Fibroblast of skin of left quadriceps (primary cell): ENCODE measurements at regions not wholly inside any gene's neighbourhood (a gene's known extent, or its start where the extent isn't known, plus 50 kb on each side); places are given as distances from the start of the nearest gene placed in this dataset.
"Not testable (repeated sequence)": the region's sequence is repeated elsewhere in the genome, so short reads cannot be mapped to it uniquely, and the experiment has no call there.

Experiments
- DNase-seq, 2 experiments: peaks; one replicate each; pipeline ENCODE4 v3.0.0-alpha.2; 2013; ENCODE audit warnings: low read depth in 2 of 2

DNA sequence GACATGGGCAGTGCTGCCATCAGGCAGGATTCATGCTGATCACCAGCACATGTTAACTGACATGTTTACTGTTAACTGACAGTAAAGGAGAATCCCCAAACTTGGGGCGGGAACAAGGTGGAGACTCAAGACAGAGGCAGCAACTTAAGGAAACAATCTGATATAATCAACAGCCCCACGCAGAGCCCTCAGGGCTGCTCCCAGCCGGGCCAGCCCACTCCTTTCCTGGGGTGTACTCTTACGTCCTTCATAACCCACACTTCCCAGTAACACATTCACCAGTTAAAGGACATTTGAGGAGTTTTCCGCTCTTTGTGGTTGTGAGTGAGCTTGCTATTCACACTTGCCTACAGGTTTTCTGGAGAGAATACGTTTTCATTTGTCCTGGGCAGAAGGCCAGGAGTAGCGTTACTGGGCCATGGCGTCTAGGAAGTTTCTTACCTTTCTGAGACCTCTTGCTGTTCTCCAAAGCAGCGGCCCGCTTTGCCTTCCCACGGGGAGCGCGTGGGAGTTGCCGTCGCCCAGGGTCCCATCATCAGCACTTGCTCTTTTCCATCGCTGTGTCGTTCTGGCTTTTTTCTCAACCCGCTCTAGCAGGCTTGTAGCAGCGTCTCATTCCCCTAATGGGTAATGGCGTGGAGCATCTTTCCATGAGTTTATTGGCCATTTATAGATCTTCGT is 56.4 kb downstream of the FOXF2 start:
- DNase-seq, result no peak

DNA sequence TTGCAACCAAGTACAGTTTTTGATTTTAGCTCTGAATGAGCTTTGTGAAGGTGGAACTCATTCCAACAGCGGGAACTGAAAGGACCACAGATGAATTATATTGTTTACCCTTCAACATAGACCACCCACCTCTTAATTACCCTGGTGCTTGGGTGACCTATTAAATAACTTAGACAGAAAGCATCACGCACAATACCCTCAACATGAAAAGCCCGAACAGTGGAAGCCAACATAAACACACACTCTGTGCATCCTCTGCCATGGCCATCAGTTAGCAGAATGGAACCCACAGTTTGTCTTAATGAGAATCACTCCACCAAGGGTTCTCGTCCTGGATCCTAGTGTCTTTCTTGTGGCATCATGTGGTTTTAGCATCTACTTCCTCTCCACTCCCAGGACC is 60.5 kb downstream of the FOXF2 start:
- no peak for DNase-seq

DNA sequence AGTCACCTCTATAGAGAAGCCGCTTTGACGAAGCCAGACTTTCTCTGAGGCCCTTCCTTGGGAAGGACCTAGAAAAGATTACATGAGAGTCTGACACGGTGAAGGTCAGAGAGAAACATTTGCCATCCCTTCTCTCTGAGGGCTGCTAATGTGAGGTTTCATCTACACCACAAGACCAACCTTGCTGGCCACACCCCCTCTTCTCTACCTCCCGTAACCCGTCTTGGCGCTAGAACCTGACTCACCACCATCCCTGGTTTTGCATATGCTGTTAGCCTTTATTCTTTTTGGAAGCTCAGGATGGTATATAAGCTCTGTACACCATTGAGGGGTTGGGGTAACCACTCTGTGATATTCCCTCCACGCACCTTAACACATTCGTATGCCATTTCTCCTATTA is 63.6 kb downstream of the FOXF2 start:
- DNase-seq, result no peak

DNA sequence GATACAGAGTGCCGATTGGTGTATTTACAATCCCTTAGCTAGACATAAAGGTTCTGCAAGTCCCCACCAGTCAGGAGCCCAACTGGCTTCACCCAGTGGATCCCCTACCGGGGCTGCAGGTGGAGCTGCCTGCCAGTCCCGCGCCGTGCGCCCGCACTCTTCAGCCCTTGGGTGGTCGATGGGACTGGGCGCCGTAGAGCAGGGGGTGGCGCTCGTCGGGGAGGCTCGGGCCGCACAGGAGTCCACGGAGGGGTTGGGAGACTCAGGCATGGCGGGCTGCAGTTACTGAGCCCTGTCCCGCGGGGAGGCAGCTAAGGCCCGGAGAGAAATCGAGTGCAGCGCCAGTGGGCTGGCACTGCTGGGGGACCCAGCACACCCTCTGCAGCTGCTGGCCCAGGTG is 67.4 kb downstream of the FOXF2 start:
- not testable (repeated sequence) for DNase-seq

DNA sequence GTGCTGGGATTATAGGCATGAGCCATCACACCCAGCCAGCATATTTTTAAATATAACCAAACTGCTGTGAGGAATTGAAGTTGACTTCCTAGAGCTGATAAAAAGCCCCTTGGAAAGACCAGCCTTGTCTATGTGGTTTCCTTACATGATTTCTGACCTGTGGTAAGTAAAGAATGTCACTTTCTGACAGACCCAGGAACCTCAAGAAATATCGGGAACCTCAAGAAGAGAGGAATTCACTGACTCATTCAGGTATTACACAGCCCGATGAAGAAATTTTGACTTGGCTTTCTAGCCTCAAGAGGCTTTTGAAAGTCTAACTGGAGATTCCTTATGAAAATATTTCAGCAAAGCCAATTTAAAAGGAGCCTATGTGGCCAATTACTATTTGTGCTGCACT is 71.8 kb downstream of the FOXF2 start:
- peak in 1 of 2 experiments; percentile 49 for DNase-seq

DNA sequence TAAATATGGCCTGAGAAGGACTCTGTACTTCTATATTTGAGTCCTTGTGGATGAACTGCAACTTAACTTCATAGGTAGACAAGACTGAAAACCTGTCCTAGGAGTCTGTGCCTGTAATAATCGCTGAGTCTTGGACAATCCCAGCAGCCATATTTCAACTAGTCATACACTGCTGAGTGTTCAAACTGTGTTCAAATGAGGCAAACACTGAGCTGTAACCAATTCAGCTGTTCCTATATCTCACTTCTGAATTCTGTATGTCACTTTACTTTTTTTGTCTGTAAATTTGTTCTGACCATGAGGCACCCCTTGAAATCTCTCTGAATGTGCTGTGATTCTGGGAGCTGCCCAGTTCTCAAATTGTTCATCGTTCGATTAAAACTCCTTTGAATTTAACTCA is 72.4 kb downstream of the FOXF2 start:
- DNase-seq, result no peak

DNA sequence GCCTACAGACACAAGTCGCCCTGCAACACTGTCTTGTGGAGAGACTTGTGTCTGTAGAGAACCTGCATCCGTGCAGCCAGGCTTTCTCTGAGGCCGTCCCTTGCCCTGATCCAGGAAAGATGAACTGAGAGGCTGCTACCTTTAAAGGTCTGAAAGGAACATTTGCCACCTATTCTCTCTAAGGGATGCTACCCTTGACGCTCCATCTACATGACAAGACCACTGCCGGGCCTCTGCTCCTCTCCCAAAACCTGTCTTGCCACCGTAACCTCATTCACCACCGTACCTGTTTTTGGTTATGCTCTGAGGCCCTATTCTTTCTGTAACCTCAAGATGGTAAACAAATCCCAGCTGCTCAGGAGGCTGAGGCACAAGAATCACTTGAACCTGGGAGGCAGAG is 73.9 kb downstream of the FOXF2 start:
- DNase-seq, result no peak

DNA sequence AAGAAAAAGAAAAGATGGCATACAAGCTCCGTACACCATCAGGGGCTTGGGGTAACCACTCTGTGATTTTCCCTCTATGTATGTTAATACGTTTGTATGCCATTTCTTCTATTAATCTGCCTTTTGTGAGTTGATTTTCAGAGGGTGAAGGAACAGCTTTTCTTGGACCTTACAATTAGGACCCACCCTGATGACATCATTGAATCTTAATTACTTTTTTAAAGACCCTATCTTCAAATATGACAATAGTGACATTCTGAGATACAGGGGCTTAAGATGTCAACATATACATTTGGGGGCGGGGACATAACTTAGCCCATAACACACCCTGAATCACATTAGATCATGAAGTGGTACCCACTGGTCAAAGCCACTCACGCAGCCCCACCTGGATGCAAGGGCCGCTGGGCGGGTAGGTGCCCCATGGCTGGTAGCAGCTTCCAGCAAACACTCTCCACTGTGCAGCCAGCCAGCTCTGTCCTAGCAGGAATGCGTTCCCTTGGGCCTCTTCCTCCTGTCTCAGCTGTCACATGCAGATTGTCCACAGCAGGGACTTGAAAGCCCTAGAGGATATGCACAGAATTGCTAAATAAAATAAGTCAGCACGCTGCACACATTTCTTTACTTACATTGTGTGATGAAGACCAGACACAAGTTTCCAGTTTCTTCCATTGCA is 74.5 kb downstream of the FOXF2 start:
- DNase-seq, result no peak

DNA sequence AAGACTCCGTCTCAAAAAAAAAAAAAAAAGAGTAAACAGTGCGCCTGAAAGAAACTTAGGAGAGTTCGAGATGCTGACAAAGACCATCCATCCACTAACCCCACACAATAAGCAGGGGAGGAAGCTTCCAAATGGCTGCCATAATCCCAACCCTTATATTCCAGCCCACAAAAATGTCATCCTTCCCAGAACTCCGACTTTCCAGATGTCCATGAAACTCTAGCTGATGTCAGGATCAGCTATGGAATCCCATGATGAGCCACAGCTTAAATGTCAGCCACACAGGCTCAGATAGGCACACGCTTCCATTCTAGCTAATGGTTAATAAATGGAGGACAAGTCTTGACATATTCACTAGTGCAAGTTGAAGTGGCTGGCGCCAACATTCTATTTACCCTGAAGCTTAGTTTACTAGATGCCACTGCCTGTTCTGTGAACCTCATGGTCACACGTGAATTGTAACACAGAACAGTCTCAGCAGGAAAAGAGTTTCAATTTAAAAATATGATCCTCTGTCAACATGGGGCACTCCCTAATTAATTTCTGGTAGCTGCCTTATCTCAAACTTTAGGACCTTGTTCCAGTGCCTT is 75.5 kb downstream of the FOXF2 start:
- DNase-seq, result peak in 1 of 2 experiments; percentile 8

DNA sequence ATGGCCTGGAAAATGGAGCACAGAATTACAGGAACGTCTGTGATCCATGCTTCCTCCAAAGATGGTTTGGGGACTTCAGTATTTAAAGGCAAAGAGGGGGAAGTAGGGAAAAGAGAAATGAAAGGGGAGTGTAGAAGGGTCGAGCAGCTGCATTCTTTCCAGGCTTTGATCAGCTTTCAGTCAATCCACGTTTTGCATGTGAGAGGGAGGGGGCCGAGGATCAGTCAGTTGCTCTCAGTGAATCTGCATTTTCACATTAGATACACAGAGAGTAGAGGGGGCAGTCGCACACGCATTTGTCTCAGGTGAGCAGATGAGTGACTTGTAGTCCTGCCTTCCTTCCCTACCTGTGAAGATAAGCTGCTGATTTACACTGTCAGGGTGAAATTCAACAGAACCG is 78.8 kb downstream of the FOXF2 start:
- DNase-seq, result no peak

DNA sequence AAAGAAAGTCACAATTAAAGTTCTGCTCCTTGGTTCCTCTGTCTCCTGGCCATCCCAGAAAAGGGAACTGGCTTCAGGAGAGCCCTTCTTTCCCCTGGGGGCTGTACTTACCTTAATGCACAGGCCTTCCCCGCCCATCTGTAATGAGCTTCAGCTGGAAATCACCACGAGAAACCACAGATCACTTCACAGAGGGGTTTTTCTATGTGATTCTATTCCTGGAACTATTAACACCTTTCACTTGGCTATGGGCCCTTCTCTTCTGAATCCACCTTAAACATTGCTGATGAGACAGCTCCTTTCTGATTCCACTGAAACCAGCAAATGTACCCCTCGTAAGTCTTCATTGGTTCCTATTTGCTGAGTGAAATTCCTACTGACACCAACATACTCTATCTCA is 80.7 kb downstream of the FOXF2 start:
- DNase-seq, result no peak

DNA sequence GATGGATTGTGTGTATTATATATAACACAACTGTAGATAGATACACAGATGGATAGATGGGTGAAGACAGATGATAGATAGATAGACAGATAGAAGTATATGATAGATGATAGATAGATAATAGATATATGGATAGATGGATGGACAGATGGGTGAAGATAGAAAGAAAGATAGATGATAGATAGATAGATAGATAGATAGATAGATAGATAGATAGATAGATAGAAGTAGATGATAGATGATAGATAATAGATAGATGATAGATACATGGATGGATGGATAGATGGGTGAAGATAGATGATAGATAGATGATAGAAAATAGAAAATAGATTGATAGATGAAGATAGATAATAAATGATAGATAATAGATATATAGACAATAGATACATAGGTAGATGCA is 83.3 kb downstream of the FOXF2 start:
- DNase-seq, result no peak

DNA sequence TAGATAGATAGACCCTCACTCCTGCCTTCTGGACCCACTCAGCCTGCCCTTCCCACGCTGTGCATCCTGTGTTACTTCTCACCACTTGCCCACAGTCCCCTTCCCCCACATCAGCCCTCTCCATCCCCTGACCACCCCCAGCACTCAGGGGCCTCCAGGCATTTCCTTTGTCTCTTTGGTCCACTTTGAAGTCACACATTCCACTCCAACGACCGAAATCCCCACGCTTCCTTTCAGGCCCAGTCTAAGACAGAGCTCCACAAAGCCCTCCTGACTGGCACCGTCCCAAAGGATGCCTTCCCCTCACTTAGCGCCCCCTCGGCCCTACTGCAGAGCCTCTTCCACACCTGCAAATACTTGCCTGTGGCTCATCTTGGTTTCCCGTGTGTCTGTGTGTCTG is 83.8 kb downstream of the FOXF2 start:
- no peak for DNase-seq

DNA sequence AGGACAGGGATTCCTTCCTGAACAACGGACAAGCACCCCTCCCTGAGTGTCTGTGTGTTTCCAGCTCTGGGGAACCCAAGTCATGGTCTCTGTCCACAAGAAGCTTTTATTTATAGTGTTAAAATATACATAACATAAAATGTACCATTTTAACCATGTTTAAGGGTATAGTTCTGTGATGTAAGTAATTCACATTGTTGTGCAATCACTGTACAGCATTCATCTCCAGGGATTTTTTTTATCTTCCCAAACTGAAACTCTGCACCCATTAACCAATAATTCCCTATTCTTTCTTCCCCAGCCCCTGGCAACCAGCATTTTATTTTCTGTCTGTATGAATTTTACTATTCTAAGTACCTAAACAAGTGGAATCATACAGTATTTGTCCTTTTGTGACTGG is 84.2 kb downstream of the FOXF2 start:
- DNase-seq, result no peak

DNA sequence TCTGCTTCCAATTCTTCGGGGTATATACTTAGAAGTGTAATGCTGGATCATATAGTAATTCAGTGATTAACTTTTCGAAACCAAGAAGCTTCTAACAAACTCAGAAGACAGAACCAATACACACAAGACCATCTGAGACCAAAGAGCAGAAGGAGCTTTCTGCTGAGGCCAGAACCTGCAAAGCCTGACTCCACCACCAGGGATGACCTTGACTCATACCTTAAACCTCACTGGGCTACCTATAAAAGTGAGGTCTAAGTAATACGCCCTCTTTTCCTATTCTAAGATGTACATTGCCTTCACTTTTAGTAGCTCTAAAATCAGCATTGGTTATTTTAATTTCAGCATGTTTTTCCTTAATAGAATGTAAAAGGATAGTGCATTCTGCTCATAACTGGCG is 84.8 kb downstream of the FOXF2 start:
- DNase-seq, result no peak

DNA sequence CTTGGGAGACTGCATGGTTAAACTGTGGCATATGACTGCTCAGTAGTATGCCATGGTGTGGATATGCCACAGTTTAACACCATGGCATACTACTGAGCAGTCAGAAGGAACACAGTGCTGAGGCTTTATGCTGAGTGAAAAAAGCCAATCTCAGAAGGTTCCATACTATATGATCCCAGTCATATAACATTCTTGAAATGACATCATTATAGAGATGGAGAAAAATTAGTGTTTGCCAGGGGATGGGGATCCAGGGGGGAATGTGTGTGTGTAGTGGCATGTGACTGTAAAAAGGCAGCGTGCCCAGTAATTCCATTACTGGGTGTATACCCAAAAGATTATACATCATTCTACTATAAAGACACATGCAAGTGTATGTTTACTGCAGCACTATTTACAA is 85.8 kb downstream of the FOXF2 start:
- no peak for DNase-seq

DNA sequence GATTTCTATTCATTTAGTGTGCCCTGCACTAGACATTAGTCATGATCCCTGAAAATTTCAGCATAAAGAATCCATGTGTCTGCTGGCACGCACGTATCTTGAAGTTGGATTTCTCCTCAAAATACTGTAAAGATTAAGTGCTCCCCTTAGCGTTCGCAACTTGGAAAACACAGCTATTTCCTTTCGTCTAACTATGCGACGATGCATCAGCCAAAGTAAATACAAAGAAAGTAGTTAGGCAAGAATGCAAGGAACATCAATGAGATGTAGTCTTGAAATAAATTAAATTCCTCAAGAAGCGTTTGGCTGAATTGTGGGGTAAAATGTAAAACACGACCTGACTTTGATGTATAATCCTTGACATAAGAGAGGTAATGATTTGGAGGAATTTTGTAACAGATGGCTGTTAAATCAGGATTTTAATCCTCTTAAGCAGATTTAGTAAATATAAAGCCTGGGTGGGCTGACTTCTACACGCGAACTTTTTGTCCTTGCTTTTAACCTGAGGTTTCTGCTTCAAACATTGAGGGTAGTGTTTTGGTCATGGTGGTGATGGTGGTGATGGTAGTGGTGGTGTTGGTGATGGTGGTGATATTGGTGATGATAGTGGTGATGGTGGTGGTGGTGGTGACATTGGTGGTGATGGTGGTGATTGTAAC is 88.2 kb downstream of the FOXF2 start:
- DNase-seq, result peak; percentile 39 to 40

DNA sequence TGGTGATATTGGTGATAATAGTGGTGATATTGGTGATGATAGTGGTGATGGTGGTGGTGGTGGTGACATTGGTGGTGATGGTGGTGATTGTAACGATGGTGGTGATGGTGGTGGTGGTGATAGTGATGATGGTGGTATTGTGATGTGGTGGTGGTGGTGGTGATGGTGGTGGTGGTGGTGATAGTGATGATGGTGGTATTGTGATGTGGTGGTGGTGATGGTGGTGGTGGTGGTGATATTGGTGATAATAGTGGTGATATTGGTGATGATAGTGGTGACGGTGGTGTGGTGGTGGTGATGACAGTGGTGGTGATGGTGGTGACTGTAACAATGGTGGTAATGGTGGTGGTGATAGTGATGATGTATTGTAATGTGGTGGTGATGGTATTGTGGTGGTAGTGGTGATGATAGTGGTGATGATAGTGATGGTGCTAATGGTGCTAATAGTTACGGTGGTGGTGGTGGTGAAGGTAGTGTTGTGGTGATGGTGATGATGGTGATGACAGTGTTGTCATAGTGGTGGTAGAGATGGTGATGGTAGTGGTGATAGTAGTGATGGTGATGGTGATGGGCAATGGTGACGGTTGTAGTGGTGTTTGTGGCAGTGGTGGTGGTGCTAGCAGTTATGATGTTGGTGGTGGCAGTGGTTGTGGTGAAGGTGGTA is 88.9 kb downstream of the FOXF2 start:
- DNase-seq, result not testable (repeated sequence)

DNA sequence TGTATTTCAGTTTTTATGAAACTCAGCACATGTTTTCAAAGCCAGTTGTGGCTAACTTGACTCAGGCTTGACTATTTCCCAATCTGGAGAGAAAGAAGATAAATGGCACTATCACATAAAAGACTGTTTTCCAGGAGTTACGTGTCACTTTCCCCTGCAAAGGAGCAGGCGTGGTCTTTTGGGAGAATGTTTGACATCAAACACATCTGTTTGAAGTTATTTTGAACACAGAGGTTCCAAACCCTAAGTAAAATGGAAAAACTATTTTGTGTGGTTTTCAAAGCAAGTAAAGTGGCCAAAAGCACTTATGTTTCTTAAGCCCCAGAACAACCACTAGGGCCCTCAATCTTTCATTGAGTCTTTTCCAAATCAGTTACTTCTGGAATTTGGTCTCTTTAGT is 89.7 kb downstream of the FOXF2 start:
- DNase-seq, result peak; percentile 89 to 90

DNA sequence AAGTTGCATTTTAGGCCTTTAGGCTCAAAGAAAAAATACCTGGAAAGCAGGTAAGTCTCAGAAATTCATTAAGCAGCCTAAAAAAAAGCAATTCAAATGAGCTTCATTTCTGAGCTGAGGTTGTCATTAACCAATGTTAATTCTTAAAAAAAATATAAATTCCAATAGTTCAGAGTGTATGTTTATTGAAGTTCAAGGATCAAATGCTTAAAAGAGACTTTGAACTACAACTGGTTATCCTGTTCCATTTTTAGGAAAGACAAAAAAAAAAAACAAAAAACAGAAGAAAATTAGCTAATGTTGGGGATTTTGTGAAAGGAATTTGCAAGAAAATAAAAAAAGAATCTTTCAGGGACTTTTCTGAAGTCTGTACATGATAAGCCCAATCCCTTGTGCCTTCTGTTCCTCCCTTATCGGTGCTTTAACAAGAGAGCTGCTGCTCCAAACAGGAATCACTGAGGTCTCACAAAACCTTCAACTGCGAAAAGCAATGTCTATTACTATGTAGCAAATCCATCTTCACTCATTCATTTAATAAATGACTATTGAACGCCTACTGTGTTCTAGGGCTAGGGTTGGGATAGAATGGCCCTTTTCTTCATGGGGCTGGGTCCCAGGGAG is 90.3 kb downstream of the FOXF2 start:
- no peak for DNase-seq

DNA sequence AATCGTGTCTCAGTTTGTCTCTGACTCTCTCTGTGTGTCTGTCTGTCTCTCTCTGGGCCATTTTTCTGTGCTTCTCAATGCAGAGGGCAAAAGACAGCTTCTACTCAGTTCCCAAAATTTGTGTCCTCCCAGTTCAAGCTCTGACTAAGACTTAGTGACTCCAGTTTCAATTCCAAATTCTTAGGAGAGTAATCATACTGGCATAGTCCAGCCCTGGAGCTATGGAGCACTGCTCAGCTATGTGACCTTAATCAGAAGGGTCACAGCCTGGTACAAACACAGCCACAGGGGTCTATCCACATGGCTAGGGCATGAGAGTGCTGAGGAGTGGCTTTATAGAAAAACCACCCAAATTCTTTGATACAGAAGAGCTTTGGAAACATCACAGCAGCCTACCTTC is 91.9 kb downstream of the FOXF2 start:
- peak in 1 of 2 experiments; percentile 10 for DNase-seq
